DMS153 (cell line): ENCODE measurements at regions not wholly inside any gene's neighbourhood (a gene's known extent, or its start where the extent isn't known, plus 50 kb on each side); places are given as distances from the start of the nearest gene placed in this dataset.

Experiments used
- DNase-seq: peaks from one replicate; lab custom pipeline; 2025; lab: John Stamatoyannopoulos, UW

- no peak for DNase-seq
Observed at GRCh38 chr5:29811914-29812679, 1381.4 kb upstream of the CDH6 start.

GRCh38 chr5:29805804-29806203 lies 1387.7 kb upstream of the CDH6 start:
- DNase-seq = no peak

GRCh38 chr5:29800752-29801151 lies 1392.7 kb upstream of the CDH6 start:
- DNase-seq = no peak

- peak; percentile 60 for DNase-seq
Observed at GRCh38 chr5:29796013-29796412, 1397.5 kb upstream of the CDH6 start.

- no peak for DNase-seq
Observed at GRCh38 chr5:29795096-29795652, 1398.3 kb upstream of the CDH6 start.

GRCh38 chr5:29794141-29794787 lies 1399.2 kb upstream of the CDH6 start:
- DNase-seq = no peak

GRCh38 chr5:29790281-29790680 lies 1403.2 kb upstream of the CDH6 start:
- DNase-seq = no peak

- no peak for DNase-seq
Observed at GRCh38 chr5:29780401-29780800, 1413.1 kb upstream of the CDH6 start.

- DNase-seq = no peak
Observed at GRCh38 chr5:29779141-29779540, 1414.3 kb upstream of the CDH6 start.

- DNase-seq = no peak
Observed at GRCh38 chr5:29777373-29777772, 1416.1 kb upstream of the CDH6 start.

- DNase-seq = no peak
Observed at GRCh38 chr5:29770936-29771335, 1422.5 kb upstream of the CDH6 start.

- no peak for DNase-seq
Observed at GRCh38 chr5:29769474-29769873, 1424.0 kb upstream of the CDH6 start.

GRCh38 chr5:29758986-29759421 lies 1434.5 kb upstream of the CDH6 start:
- DNase-seq = no peak

- no peak for DNase-seq
Observed at GRCh38 chr5:29750453-29750852, 1443.0 kb upstream of the CDH6 start.

GRCh38 chr5:29744618-29745017 lies 1448.9 kb upstream of the CDH6 start:
- DNase-seq = no peak

GRCh38 chr5:29720954-29721353 lies 1472.5 kb upstream of the CDH6 start:
- no peak for DNase-seq

GRCh38 chr5:29719171-29719570 lies 1474.3 kb upstream of the CDH6 start:
- DNase-seq = no peak

- DNase-seq = no peak
Observed at GRCh38 chr5:29715167-29715566, 1478.3 kb upstream of the CDH6 start.

- no peak for DNase-seq
Observed at GRCh38 chr5:29702875-29703274, 1490.6 kb upstream of the CDH6 start.

- DNase-seq = no peak
Observed at GRCh38 chr5:29701600-29701999, 1491.9 kb upstream of the CDH6 start.

- DNase-seq = peak; percentile 49
Observed at GRCh38 chr5:29697785-29698414, 1495.6 kb upstream of the CDH6 start.

GRCh38 chr5:29697278-29697677 lies 1496.2 kb upstream of the CDH6 start:
- DNase-seq = no peak

- no peak for DNase-seq
Observed at GRCh38 chr5:29672678-29673077, 1520.8 kb upstream of the CDH6 start.
